CD4-positive, alpha-beta memory T cell (primary cell): ENCODE measurements at regions not wholly inside any gene's neighbourhood (a gene's known extent, or its start where the extent isn't known, plus 50 kb on each side); places are given as distances from the start of the nearest gene placed in this dataset.
A peak's percentile ranks its signal among the peaks of the same experiment; 100 is the strongest.

ENCODE experiments used
- CTCF ChIA-PET: fragments of 350-600 bp; sonication (Branson Sonifier 250); formaldehyde crosslinking; loops from one replicate; lab custom pipeline; 2021; ENCODE audit warnings: inconsistent platforms; ENCODE audit not compliant: partially characterized antibody; lab: Charles Lee
- POLR2A ChIA-PET: fragments of 350-600 bp; sonication (Branson Sonifier 250); formaldehyde crosslinking; loops from one replicate; lab custom pipeline; 2021; ENCODE audit not compliant: partially characterized antibody; lab: Charles Lee
- DNase-seq, 5 donors: peaks; one replicate each; pipeline versions ENCODE4 v3.0.0 to v3.0.0-alpha.2; 2020 to 2022; ENCODE audit warnings: mixed read lengths in 1 of 5
- H3K27ac ChIP-seq: one replicate; pipeline ENCODE4 v1.7.0; 2013; ENCODE audit warnings: low read depth, low read length
- H3K27me3 ChIP-seq: 2 replicates; pipeline ENCODE4 v1.7.0; 2013; ENCODE audit warnings: mild to moderate bottlenecking, low read length, moderate library complexity; ENCODE audit not compliant: insufficient read depth
- H3K36me3 ChIP-seq: 2 replicates; pipeline ENCODE4 v1.7.0; 2013; ENCODE audit warnings: mild to moderate bottlenecking, low read length, moderate library complexity; ENCODE audit not compliant: insufficient read depth
- H3K4me1 ChIP-seq: 2 replicates; pipeline ENCODE4 v1.7.0; 2013; ENCODE audit warnings: mild to moderate bottlenecking, low read length, moderate library complexity; ENCODE audit not compliant: insufficient read depth
- H3K4me3 ChIP-seq, 2 donors: one replicate each; pipeline ENCODE4 v1.7.0; 2013; ENCODE audit warnings: low read length in 2 of 2, mild to moderate bottlenecking in 1 of 2
- H3K9me3 ChIP-seq, 2 donors: one replicate each; pipeline ENCODE4 v1.7.0; 2013; ENCODE audit warnings: low read length in 2 of 2, control low read depth in 1 of 2; ENCODE audit not compliant: control insufficient read depth in 1 of 2
- H3K27ac Mint-ChIP-seq, 7 donors: one replicate each; pipeline ENCODE4 v1.8.0; 2020 to 2021; ENCODE audit warnings: mixed read lengths in 7 of 7, mild to moderate bottlenecking in 6 of 7, inconsistent platforms in 3 of 7, moderate library complexity in 3 of 7
- H3K27me3 Mint-ChIP-seq, 2 donors: one replicate each; pipeline ENCODE4 v1.8.0; 2020 to 2021; ENCODE audit warnings: mixed read lengths in 2 of 2
- H3K36me3 Mint-ChIP-seq, 2 donors: one replicate each; pipeline ENCODE4 v1.8.0; 2020 to 2021; ENCODE audit warnings: mixed read lengths in 2 of 2, inconsistent platforms in 1 of 2, mild to moderate bottlenecking in 1 of 2
- H3K4me1 Mint-ChIP-seq, 4 donors: one replicate each; pipeline ENCODE4 v1.8.0; 2020 to 2021; ENCODE audit warnings: mixed read lengths in 4 of 4, mild to moderate bottlenecking in 1 of 4
- H3K4me3 Mint-ChIP-seq, 8 donors: one replicate each; pipeline ENCODE4 v1.8.0; 2020 to 2021; ENCODE audit warnings: mixed read lengths in 8 of 8, mild to moderate bottlenecking in 7 of 8, moderate library complexity in 6 of 8, inconsistent platforms in 3 of 8
- H3K9me3 Mint-ChIP-seq, 8 donors: one replicate each; pipeline ENCODE4 v1.8.0; 2020 to 2021; ENCODE audit warnings: mixed read lengths in 8 of 8, mild to moderate bottlenecking in 5 of 8, inconsistent platforms in 3 of 8, moderate library complexity in 1 of 8
- intact Hi-C: fragments of 100-400 bp; cut with micrococcal nuclease; formaldehyde crosslinking; loops from one replicate; pipeline ENCODE4 v1.15.1; 2023

GRCh38 chr6:142561511-142562265, 259.9 kb downstream of the ADGRG6 start:
- peaks cover 23% of the 10 kb centered on the region for H3K4me1 ChIP-seq
- H3K4me1 Mint-ChIP-seq = peaks cover 12 to 26% (median 24%) of the 10 kb centered on the region in 4 donors
- POLR2A ChIA-PET = no interaction called here
- CTCF ChIA-PET = interaction anchor here (0.8 kb wide), 1 partner anchor 864 kb away, joined by 3 read pairs; no protein-coding TSS in a partner anchor
- DNase-seq = peak in 1 of 5 donors; percentile 24
- intact Hi-C loops = no loop called here
- peak overlapping the region; percentile 10 to 72 (median 27) for H3K27ac Mint-ChIP-seq
- H3K36me3 ChIP-seq = no peaks in the 10 kb centered on the region
- H3K9me3 ChIP-seq = no peaks in the 10 kb centered on the region
- peak overlapping the region in 6 of 8 donors; percentile 17 to 68 (median 46) for H3K4me3 Mint-ChIP-seq
- H3K36me3 Mint-ChIP-seq = no peaks in the 10 kb centered on the region
- H3K27me3 Mint-ChIP-seq = no peaks in the 10 kb centered on the region
- H3K9me3 Mint-ChIP-seq = peaks cover 0 to 4% (median under 1%) of the 10 kb centered on the region in 8 donors
- H3K27me3 ChIP-seq = no peaks in the 10 kb centered on the region
- no peak overlapping the region for H3K27ac ChIP-seq
- H3K4me3 ChIP-seq = no peak overlapping the region

- peak overlapping the region in 3 of 8 donors; percentile 10 to 26 (median 21) for H3K4me3 Mint-ChIP-seq
- POLR2A ChIA-PET = no interaction called here
These were observed 261.1 kb downstream of the ADGRG6 start for GRCh38 chr6:142562865-142563264.

GRCh38 chr6:142566628-142567396, 265.0 kb downstream of the ADGRG6 start:
- CTCF ChIA-PET = interaction anchor here (0.6 to 3.3 kb wide), 15 partner anchors 8 to 884 kb away, joined by 3 to 28 read pairs (median 3); partner anchors contain the start of genes ADAT2 and PEX3
- Mint-ChIP-seq H3K27me3 (no peaks in the 10 kb centered on the region), H3K9me3 (no peaks in the 10 kb centered on the region), H3K4me3 (peak overlapping the region in 2 of 8 donors; percentile 29 to 53), H3K4me1 (peaks cover 34 to 59% (median 51%) of the 10 kb centered on the region in 4 donors), H3K36me3 (no peaks in the 10 kb centered on the region), H3K27ac (peak overlapping the region in 6 of 7 donors; percentile 24 to 64 (median 40))
- H3K27me3 ChIP-seq = no peaks in the 10 kb centered on the region
- no peaks in the 10 kb centered on the region for H3K9me3 ChIP-seq
- H3K4me1 ChIP-seq = peaks cover 52% of the 10 kb centered on the region
- H3K27ac ChIP-seq = no peak overlapping the region
- DNase-seq = peak; percentile 47 to 49 (median 48)
- H3K36me3 ChIP-seq = no peaks in the 10 kb centered on the region
- H3K4me3 ChIP-seq = no peak overlapping the region
- POLR2A ChIA-PET = no interaction called here
- intact Hi-C loops = loop anchor here (1.0 to 5.0 kb wide), 4 partner anchors 93 to 1445 kb away; no protein-coding TSS in a partner anchor

More at GRCh38 chr6:142562865-142563264, 261.1 kb downstream of the ADGRG6 start:
- peaks cover 19 to 38% (median 29%) of the 10 kb centered on the region in 4 donors for H3K4me1 Mint-ChIP-seq
- no peaks in the 10 kb centered on the region for H3K36me3 ChIP-seq
- no peaks in the 10 kb centered on the region for H3K27me3 Mint-ChIP-seq
- H3K9me3 Mint-ChIP-seq = peaks cover 0 to 3% (median 0%) of the 10 kb centered on the region in 8 donors
- CTCF ChIA-PET = no interaction called here
- H3K4me3 ChIP-seq = no peak overlapping the region
- no peaks in the 10 kb centered on the region for H3K36me3 Mint-ChIP-seq
- no peak for DNase-seq
- H3K27ac Mint-ChIP-seq = no peak overlapping the region
- intact Hi-C loops = no loop called here
- no peaks in the 10 kb centered on the region for H3K27me3 ChIP-seq
- H3K9me3 ChIP-seq = no peaks in the 10 kb centered on the region
- H3K4me1 ChIP-seq = peaks cover 34% of the 10 kb centered on the region
- no peak overlapping the region for H3K27ac ChIP-seq

- POLR2A ChIA-PET = no interaction called here
- no peak overlapping the region for H3K4me3 ChIP-seq
- H3K27me3 Mint-ChIP-seq = no peaks in the 10 kb centered on the region
- H3K9me3 ChIP-seq = no peaks in the 10 kb centered on the region
- CTCF ChIA-PET = interaction anchor here (0.7 to 3.3 kb wide), 7 partner anchors 9 to 883 kb away, joined by 3 to 28 read pairs (median 3); partner anchors contain the start of genes ADAT2 and PEX3
- no peak overlapping the region for H3K4me3 Mint-ChIP-seq
- H3K27me3 ChIP-seq = no peaks in the 10 kb centered on the region
- H3K36me3 ChIP-seq = no peaks in the 10 kb centered on the region
- H3K4me1 Mint-ChIP-seq = peaks cover 32 to 56% (median 47%) of the 10 kb centered on the region in 4 donors
- DNase-seq = no peak
- no peaks in the 10 kb centered on the region for H3K36me3 Mint-ChIP-seq
- intact Hi-C loops = loop anchor here (1.0 to 5.0 kb wide), 2 partner anchors 386 to 1445 kb away; no protein-coding TSS in a partner anchor
- H3K4me1 ChIP-seq = peaks cover 45% of the 10 kb centered on the region
- no peak overlapping the region for H3K27ac ChIP-seq
- H3K27ac Mint-ChIP-seq = no peak overlapping the region
- H3K9me3 Mint-ChIP-seq = peaks cover 0 to under 1% (median 0%) of the 10 kb centered on the region in 8 donors
These were observed 265.7 kb downstream of the ADGRG6 start for GRCh38 chr6:142567461-142567860.

- Histone ChIP-seq H3K27me3 (no peaks in the 10 kb centered on the region), H3K36me3 (no peaks in the 10 kb centered on the region), H3K4me1 (peaks cover 42% of the 10 kb centered on the region), H3K4me3 (no peak overlapping the region), H3K27ac (no peak overlapping the region), H3K9me3 (no peaks in the 10 kb centered on the region)
- intact Hi-C loops = loop anchor here (1.0 to 5.0 kb wide), 3 partner anchors 412 to 1443 kb away; no protein-coding TSS in a partner anchor
- Mint-ChIP-seq H3K27me3 (no peaks in the 10 kb centered on the region), H3K4me1 (peaks cover 32 to 48% (median 42%) of the 10 kb centered on the region in 4 donors), H3K27ac (peak overlapping the region in 6 of 7 donors; percentile 6 to 76 (median 56)), H3K9me3 (peaks cover 0 to 15% (median 8%) of the 10 kb centered on the region in 8 donors), H3K4me3 (peak overlapping the region in 6 of 8 donors; percentile 57 to 84 (median 64)), H3K36me3 (peaks cover 0 to 7% of the 10 kb centered on the region in 2 donors)
- ChIA-PET CTCF (interaction anchor here (0.6 to 1.6 kb wide), 7 partner anchors 15 to 858 kb away, joined by 3 to 8 read pairs (median 4); no protein-coding TSS in a partner anchor), POLR2A (no interaction called here)
- DNase-seq = no peak
These were observed 267.2 kb downstream of the ADGRG6 start for GRCh38 chr6:142568857-142569597.

GRCh38 chr6:142569676-142570075, 267.9 kb downstream of the ADGRG6 start:
- DNase-seq = peak in 3 of 5 donors; percentile 14 to 23 (median 16)
- ChIA-PET CTCF (interaction anchor here (1.2 to 1.6 kb wide), 5 partner anchors 33 to 857 kb away, joined by 3 to 8 read pairs (median 4); no protein-coding TSS in a partner anchor), POLR2A (no interaction called here)
- Mint-ChIP-seq H3K9me3 (peaks cover 2 to 20% (median 13%) of the 10 kb centered on the region in 8 donors), H3K4me1 (peaks cover 32 to 48% (median 42%) of the 10 kb centered on the region in 4 donors), H3K27ac (peak overlapping the region; percentile 6 to 84 (median 51)), H3K4me3 (peak overlapping the region in 7 of 8 donors; percentile 23 to 84 (median 63)), H3K27me3 (no peaks in the 10 kb centered on the region), H3K36me3 (peaks cover 0 to 7% of the 10 kb centered on the region in 2 donors)
- Histone ChIP-seq H3K27ac (no peak overlapping the region), H3K4me1 (peaks cover 42% of the 10 kb centered on the region), H3K27me3 (no peaks in the 10 kb centered on the region), H3K36me3 (no peaks in the 10 kb centered on the region), H3K4me3 (no peak overlapping the region), H3K9me3 (no peaks in the 10 kb centered on the region)
- intact Hi-C loops = loop anchor here (1.0 to 5.0 kb wide), 3 partner anchors 413 to 1443 kb away; no protein-coding TSS in a partner anchor
